Astrocyte (in vitro differentiated cells and primary cell): ENCODE measurements at regions not wholly inside any gene's neighbourhood (a gene's known extent, or its start where the extent isn't known, plus 50 kb on each side); places are given as distances from the start of the nearest gene placed in this dataset.

Experiments
- DNase-seq: peaks from one replicate; pipeline ENCODE4 v3.0.0-alpha.2; 2010; ENCODE audit warnings: low read depth
- FAIRE-seq: peaks from 2 replicates; lab custom pipeline; 2011; peaks lifted over from hg19 to GRCh38; lab: Jason Lieb, UNC
- H2AFZ ChIP-seq: 2 replicates; pipeline ENCODE4 v1.6.0; 2012; ENCODE audit warnings: low read depth, low read length, inconsistent platforms
- H3K27ac ChIP-seq: 2 replicates; pipeline ENCODE4 v1.5.1; 2011; ENCODE audit warnings: low read depth, low read length, inconsistent platforms
- H3K27me3 ChIP-seq: 2 replicates; pipeline ENCODE4 v1.6.0; 2011; ENCODE audit warnings: low read length, inconsistent platforms; ENCODE audit not compliant: insufficient read depth
- H3K36me3 ChIP-seq: 2 replicates; pipeline ENCODE4 v1.5.1; 2011; ENCODE audit warnings: low read length, inconsistent platforms; ENCODE audit not compliant: insufficient read depth
- H3K4me1 ChIP-seq: 2 replicates; pipeline ENCODE4 v1.5.1; 2011; ENCODE audit warnings: low read length, inconsistent platforms; ENCODE audit not compliant: insufficient read depth
- H3K4me2 ChIP-seq: 2 replicates; pipeline ENCODE4 v1.6.0; 2012; ENCODE audit warnings: low read length, inconsistent platforms
- H3K4me3 ChIP-seq: 2 replicates; pipeline ENCODE4 v1.5.1; 2011; ENCODE audit warnings: low read depth, mild to moderate bottlenecking, low read length, inconsistent platforms; ENCODE audit not compliant: insufficient read depth
- H3K79me2 ChIP-seq: 2 replicates; pipeline ENCODE4 v1.6.0; 2012; ENCODE audit warnings: mild to moderate bottlenecking, low read length, inconsistent platforms; ENCODE audit not compliant: insufficient read depth
- H3K9ac ChIP-seq: 2 replicates; pipeline ENCODE4 v1.6.0; 2012; ENCODE audit warnings: mild to moderate bottlenecking, low read length, inconsistent platforms
- H3K9me3 ChIP-seq: 2 replicates; pipeline ENCODE4 v1.5.1; 2012; ENCODE audit warnings: low read depth, mild to moderate bottlenecking, low read length, inconsistent platforms; ENCODE audit not compliant: insufficient read depth
- H4K20me1 ChIP-seq: 2 replicates; pipeline ENCODE4 v1.6.0; 2012; ENCODE audit warnings: low read length, inconsistent platforms; ENCODE audit not compliant: insufficient read depth
- H3K27ac Mint-ChIP-seq: one replicate; pipeline ENCODE4 v1.8.0; 2021; ENCODE audit warnings: mild to moderate bottlenecking, mixed read lengths; ENCODE audit not compliant: unreplicated experiment
- H3K27me3 Mint-ChIP-seq: one replicate; pipeline ENCODE4 v1.8.0; 2021; ENCODE audit warnings: low read depth, mixed read lengths; ENCODE audit not compliant: unreplicated experiment
- H3K36me3 Mint-ChIP-seq: one replicate; pipeline ENCODE4 v1.8.0; 2021; ENCODE audit warnings: low read depth, mixed read lengths; ENCODE audit not compliant: unreplicated experiment
- H3K4me1 Mint-ChIP-seq: one replicate; pipeline ENCODE4 v1.8.0; 2021; ENCODE audit warnings: low read depth, mixed read lengths; ENCODE audit not compliant: unreplicated experiment
- H3K4me3 Mint-ChIP-seq: one replicate; pipeline ENCODE4 v1.8.0; 2021; ENCODE audit warnings: mild to moderate bottlenecking, moderate library complexity, mixed read lengths; ENCODE audit not compliant: unreplicated experiment
- H3K9me3 Mint-ChIP-seq: one replicate; pipeline ENCODE4 v1.8.0; 2021; ENCODE audit warnings: mild to moderate bottlenecking, mixed read lengths; ENCODE audit not compliant: unreplicated experiment
- CTCF ChIP-seq: IDR thresholded peaks from 2 replicates; pipeline ENCODE4 v1.5.1; 2011; ENCODE audit warnings: low read depth, mild to moderate bottlenecking, inconsistent platforms, low read length, moderate library complexity; ENCODE audit not compliant: insufficient read depth
- EZH2 ChIP-seq: IDR thresholded peaks from 2 replicates; pipeline ENCODE4 v1.6.1; 2012; ENCODE audit warnings: mild to moderate bottlenecking, low read length, inconsistent platforms; ENCODE audit not compliant: insufficient read depth

DNA sequence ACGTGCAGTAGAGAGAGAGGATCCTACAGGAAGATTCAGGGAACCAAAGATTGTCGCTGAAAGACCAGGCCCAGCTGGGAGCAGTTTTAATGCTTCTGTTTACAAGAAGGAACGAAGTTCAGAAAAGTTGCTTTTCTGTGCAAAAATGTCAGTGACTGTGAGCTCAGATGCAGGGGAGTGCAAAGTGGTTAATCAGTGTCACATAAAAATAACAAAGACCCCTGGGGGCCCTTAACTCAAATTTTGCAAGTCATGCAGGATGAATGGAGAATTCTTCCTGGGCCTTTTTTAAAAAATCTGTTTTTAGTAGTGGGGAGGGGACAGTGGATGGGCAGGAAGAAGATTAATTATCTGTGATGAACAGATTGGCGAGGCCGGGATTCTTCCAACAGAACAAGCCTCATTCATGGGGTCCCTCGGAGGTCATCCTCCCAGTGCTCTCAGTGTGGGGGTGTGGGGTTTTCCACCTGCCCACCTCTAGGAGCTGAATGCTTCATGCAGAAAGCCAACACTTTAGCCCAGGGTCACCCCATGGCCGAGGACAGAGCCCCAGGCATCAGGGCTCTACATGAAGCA is 167.2 kb downstream of the UQCRFS1 start:
- no peak for TF ChIP-seq CTCF
- TF ChIP-seq EZH2 = no peak
- Histone ChIP-seq H3K79me2 (no peaks in the 10 kb centered on the region), H3K9me3 (peaks cover 20% of the 10 kb centered on the region), H2AFZ (no peak overlapping the region), H3K36me3 (no peaks in the 10 kb centered on the region), H3K4me3 (no peak overlapping the region), H4K20me1 (no peaks in the 10 kb centered on the region), H3K4me2 (no peak overlapping the region), H3K27me3 (no peaks in the 10 kb centered on the region), H3K4me1 (no peaks in the 10 kb centered on the region), H3K9ac (no peak overlapping the region), H3K27ac (no peak overlapping the region)
- Mint-ChIP-seq H3K36me3 (peaks cover 7% of the 10 kb centered on the region), H3K27me3 (peaks cover 20% of the 10 kb centered on the region), H3K9me3 (peaks cover 4% of the 10 kb centered on the region), H3K27ac (no peak overlapping the region), H3K4me3 (no peak overlapping the region), H3K4me1 (no peaks in the 10 kb centered on the region)
- DNase-seq = no peak
- FAIRE-seq = no peak

DNA sequence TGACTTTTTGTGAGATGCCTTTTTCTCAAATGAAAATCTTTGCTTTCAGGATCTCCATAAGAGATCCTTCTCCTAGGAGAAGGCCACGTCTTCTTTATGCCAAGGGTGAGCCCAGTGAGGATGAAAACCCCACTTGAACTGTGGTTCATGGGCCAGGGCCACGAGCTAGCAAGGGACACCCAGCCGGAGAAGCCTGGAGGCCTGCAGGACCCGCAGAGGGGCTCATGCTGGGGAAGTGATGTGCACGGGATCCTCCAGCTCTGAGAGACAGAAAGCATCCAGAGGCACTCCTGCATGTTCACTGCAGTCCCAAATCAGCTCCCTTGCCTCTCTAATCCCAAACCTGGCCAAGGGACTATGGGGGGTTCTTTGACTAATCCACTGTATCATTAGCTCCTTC is 168.9 kb downstream of the UQCRFS1 start:
- Histone ChIP-seq H3K4me3 (no peak overlapping the region), H3K4me2 (no peak overlapping the region), H4K20me1 (no peaks in the 10 kb centered on the region), H3K36me3 (no peaks in the 10 kb centered on the region), H3K79me2 (no peaks in the 10 kb centered on the region), H2AFZ (no peak overlapping the region), H3K27ac (no peak overlapping the region), H3K4me1 (no peaks in the 10 kb centered on the region), H3K9me3 (peaks cover 17% of the 10 kb centered on the region), H3K9ac (no peak overlapping the region), H3K27me3 (no peaks in the 10 kb centered on the region)
- Mint-ChIP-seq H3K9me3 (peaks cover 4% of the 10 kb centered on the region), H3K36me3 (peaks cover 7% of the 10 kb centered on the region), H3K27ac (no peak overlapping the region), H3K4me3 (no peak overlapping the region), H3K27me3 (peaks cover 25% of the 10 kb centered on the region), H3K4me1 (no peaks in the 10 kb centered on the region)
- TF ChIP-seq EZH2 (no peak), CTCF (no peak)
- DNase-seq (no peak), FAIRE-seq (no peak)

GRCh38 chr19:29042450-29042849 is 170.5 kb downstream of the UQCRFS1 start:
- no peaks in the 10 kb centered on the region for H3K4me1 Mint-ChIP-seq
- peaks cover 4% of the 10 kb centered on the region for H3K9me3 Mint-ChIP-seq
- no peak overlapping the region for H3K4me3 Mint-ChIP-seq

More at GRCh38 chr19:29042450-29042849, 170.5 kb downstream of the UQCRFS1 start:
- Histone ChIP-seq H3K27me3 (no peaks in the 10 kb centered on the region), H3K4me2 (no peak overlapping the region), H3K27ac (no peak overlapping the region), H3K79me2 (no peaks in the 10 kb centered on the region), H3K36me3 (no peaks in the 10 kb centered on the region), H3K9me3 (peaks cover 17% of the 10 kb centered on the region), H3K4me1 (no peaks in the 10 kb centered on the region), H3K9ac (no peak overlapping the region), H2AFZ (no peak overlapping the region), H3K4me3 (no peak overlapping the region), H4K20me1 (no peaks in the 10 kb centered on the region)
- Mint-ChIP-seq H3K36me3 (peaks cover 7% of the 10 kb centered on the region), H3K27ac (no peak overlapping the region), H3K27me3 (peaks cover 31% of the 10 kb centered on the region)
- FAIRE-seq (no peak), DNase-seq (no peak)
- no peak for TF ChIP-seq CTCF
- no peak for TF ChIP-seq EZH2
